Large intestine (tissue), 3 donors: ENCODE measurements at regions not wholly inside any gene's neighbourhood (a gene's known extent, or its start where the extent isn't known, plus 50 kb on each side); places are given as distances from the start of the nearest gene placed in this dataset.

Experiments
- DNase-seq, 2 donors: peaks; one replicate each; pipeline versions ENCODE4 v3.0.0 to v3.0.0-alpha.2; 2013
- H3K27ac ChIP-seq: one replicate; pipeline ENCODE4 v1.5.1; 2013; ENCODE audit warnings: low read length
- H3K27me3 ChIP-seq: 2 replicates; pipeline ENCODE4 v1.6.1; 2013; ENCODE audit warnings: low read length; ENCODE audit not compliant: control insufficient read depth, insufficient read depth
- H3K36me3 ChIP-seq: 2 replicates; pipeline ENCODE4 v1.6.1; 2013; ENCODE audit warnings: low read length; ENCODE audit not compliant: control insufficient read depth, insufficient read depth
- H3K4me1 ChIP-seq: one replicate; pipeline ENCODE4 v1.6.1; 2013; ENCODE audit warnings: low read length; ENCODE audit not compliant: control insufficient read depth, insufficient read depth
- H3K4me3 ChIP-seq: one replicate; pipeline ENCODE4 v1.5.1; 2013; ENCODE audit warnings: low read length
- H3K9me3 ChIP-seq: one replicate; pipeline ENCODE4 v1.6.1; 2013; ENCODE audit warnings: mild to moderate bottlenecking, low read depth, low read length, moderate library complexity; ENCODE audit not compliant: control insufficient read depth
- WGBS: methylation state at CpG from one replicate; pipeline ENCODE4 v1.1.5; 2013; ENCODE audit warnings: low lambda C conversion rate; ENCODE audit not compliant: insufficient coverage; 5-methylcytosine and 5-hydroxymethylcytosine counted together

DNA sequence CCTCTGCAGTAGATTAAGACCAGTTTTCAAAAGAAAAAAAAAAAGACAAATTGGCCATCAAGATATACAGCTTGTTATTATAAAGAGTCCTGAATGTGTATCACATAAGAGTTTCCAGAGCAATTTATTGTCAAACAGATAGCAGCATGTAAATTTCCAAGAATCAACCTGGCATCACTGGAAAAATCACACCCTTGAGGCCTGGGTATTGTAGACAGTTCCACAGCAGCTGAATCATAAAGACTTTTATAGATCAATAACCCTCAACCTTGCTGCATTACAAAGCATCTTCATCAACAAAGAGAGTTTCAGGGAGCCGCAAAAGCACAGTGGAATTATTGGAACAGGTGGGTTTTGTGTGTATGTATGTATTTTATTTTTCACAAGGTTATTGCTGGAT is 94.6 kb upstream of the LRIG3 start:
- Histone ChIP-seq H3K9me3 (no peaks in the 10 kb centered on the region), H3K36me3 (no peaks in the 10 kb centered on the region), H3K27ac (no peak overlapping the region), H3K4me1 (no peaks in the 10 kb centered on the region), H3K27me3 (no peaks in the 10 kb centered on the region), H3K4me3 (no peak overlapping the region)
- WGBS: 100% methylated on average over 1 of the region's 1 CpG
- DNase-seq: no peak

DNA sequence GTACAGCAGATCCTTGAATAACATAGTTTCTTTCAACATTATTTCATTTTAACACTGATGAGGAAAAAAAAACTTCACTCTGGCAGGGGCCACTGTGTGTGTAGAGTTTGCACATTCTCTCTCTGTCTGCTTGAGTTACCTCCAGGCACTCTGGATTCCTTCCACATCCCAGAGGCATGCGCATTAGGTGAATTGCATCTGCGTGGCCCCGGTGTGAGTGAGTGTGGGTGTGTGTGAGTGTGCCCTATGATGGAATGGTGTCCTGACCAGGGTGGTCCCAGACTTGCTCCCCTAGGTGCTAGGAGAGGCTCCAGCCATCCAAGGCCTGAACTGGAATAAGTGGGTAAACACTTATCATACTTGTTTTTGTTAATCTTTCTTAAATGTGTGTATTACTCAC is 90.6 kb upstream of the LRIG3 start:
- no peaks in the 10 kb centered on the region for H3K4me1 ChIP-seq
- no peaks in the 10 kb centered on the region for H3K9me3 ChIP-seq
- DNase-seq: no peak
- H3K27ac ChIP-seq: no peak overlapping the region
- H3K36me3 ChIP-seq: no peaks in the 10 kb centered on the region
- H3K27me3 ChIP-seq: no peaks in the 10 kb centered on the region
- WGBS: no CpG with 5 or more reads among the region's 3 CpGs
- H3K4me3 ChIP-seq: no peak overlapping the region

DNA sequence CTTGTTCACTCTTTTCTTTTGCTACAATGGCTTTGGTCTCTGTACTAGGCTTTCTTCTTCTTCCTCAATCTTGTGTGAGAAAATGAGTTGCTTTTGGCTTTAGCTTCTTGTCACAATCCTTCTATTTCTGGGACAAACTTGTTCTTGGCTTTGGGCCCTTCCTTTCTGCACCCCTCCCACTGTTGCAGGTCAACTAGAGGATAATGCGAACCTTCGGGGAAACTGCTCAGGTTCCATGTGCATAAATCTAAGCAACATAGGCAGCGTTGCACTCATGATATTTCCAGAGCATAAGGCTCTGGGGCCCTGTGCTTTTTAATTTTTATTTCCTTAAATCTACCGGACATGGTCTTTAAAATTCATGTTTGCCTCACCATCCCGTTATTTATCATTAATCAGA is 89.8 kb upstream of the LRIG3 start:
- Histone ChIP-seq H3K36me3 (no peaks in the 10 kb centered on the region), H3K27me3 (no peaks in the 10 kb centered on the region), H3K27ac (no peak overlapping the region), H3K4me3 (no peak overlapping the region), H3K9me3 (no peaks in the 10 kb centered on the region), H3K4me1 (no peaks in the 10 kb centered on the region)
- 95% methylated on average over 2 of the region's 5 CpGs for WGBS
- DNase-seq: no peak

DNA sequence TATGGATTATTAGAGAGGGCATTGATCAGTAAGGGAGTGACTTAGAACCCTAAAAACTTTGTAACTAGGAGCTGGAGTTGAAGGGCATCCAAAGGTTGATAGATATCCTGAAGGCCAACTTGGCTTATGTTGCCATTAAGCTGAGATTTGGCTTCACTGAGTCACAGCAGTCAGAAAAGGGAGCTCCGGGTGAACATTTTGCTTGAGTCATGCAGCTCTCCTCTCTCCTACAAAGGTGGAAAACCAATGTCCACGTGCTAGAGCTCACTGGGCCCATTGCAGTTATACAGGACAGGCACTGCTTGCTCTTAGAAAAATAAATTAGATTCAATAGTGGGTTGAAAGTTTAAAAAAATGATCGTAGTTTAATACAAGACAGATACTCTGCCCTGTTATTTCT is 87.3 kb upstream of the LRIG3 start:
- Histone ChIP-seq H3K9me3 (no peaks in the 10 kb centered on the region), H3K4me1 (no peaks in the 10 kb centered on the region), H3K27me3 (no peaks in the 10 kb centered on the region), H3K4me3 (no peak overlapping the region), H3K27ac (no peak overlapping the region), H3K36me3 (no peaks in the 10 kb centered on the region)
- no peak for DNase-seq
- WGBS: 43% methylated on average over 1 of the region's 3 CpGs

DNA sequence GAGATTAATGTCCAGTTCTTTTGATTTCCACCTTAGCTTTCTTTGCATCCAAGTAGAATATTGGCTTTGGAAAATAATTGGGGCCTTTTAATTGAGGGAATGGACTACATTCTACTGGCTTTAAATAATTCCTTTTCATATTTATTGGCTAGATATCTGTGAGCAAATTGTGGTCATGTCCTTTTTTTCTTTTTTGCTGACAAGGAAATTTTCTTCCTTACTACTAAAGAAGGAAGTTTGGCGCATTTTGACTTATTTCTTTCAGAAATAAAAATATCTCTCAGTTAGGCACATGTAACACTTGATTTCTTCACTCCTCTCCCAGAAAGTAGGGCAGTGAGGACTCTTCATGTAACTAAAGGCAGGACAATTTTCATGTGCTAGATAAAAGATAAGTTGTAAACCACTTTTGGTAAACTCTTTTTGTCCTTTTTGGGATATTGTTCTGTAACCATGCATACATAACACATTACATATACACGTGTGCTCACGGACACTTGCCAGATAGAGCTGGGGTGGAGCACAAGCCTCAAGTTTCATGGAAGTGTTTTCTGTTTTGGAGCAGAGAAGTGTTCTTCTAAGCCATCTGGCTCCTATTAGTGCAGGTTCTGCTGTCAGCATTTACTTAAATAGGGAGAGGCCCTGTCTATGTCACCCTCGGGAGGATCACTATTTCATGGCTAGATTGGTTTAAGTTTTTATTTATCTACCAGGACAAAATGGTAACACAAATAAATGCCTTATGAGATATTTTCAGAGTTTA is 85.1 kb upstream of the LRIG3 start:
- Histone ChIP-seq H3K36me3 (no peaks in the 10 kb centered on the region), H3K27ac (no peak overlapping the region), H3K4me1 (no peaks in the 10 kb centered on the region), H3K27me3 (no peaks in the 10 kb centered on the region), H3K4me3 (no peak overlapping the region), H3K9me3 (no peaks in the 10 kb centered on the region)
- DNase-seq: peak in 1 of 2 donors; percentile 11
- no CpG with 5 or more reads among the region's 4 CpGs for WGBS

DNA sequence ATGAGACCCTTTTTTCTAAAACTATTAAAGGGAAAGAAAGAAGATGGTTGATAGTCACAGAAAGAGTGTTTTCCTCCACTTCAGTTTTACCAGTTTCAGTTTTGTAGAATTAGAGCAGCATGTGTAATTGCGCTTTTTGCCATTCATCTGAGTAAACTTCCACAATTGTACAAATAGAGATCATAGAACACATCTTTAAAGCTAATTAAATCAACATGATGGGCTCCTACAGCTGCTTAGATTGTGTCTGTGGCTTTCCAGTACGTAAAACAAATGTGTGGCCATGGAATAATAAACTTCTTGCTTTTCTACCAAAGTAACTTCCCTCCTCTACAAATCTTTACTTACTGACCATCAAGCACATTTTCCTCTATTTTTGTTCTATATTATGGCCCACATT is 84.2 kb upstream of the LRIG3 start:
- no peaks in the 10 kb centered on the region for H3K27me3 ChIP-seq
- DNase-seq: no peak
- H3K36me3 ChIP-seq: no peaks in the 10 kb centered on the region
- H3K27ac ChIP-seq: no peak overlapping the region
- WGBS: 100% methylated on average over 1 of the region's 2 CpGs
- H3K4me1 ChIP-seq: no peaks in the 10 kb centered on the region
- H3K4me3 ChIP-seq: no peak overlapping the region
- H3K9me3 ChIP-seq: no peaks in the 10 kb centered on the region

DNA sequence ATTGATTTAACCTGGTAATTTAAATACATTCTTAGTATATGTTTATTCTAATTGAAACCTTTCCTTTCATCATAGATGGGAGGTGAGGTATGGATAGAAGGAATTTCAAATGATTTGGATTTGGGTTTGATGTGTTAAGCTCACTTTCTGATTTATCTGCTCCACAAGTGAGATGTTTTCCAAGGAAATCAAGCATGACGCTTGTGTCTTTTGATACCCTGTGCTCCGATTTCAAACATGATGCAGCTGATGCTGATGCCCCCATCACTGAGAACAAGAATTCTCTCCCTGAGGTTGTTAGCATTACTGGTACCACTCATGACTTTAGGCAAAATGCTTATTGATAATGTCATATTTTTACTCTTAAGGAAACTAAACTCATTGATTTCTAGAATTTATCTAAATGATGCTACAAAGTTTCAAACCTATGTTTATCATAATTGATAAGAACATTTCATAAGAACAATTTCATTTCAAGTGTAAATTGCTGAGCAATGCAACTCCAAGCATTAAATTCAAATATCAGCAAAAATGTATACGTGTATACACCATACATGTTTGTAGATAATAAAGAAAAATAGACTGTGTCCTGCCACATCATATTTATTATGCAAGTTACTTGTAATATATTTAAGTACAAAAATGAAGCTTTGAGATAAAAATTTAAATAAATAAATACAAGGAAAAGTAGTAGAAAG is 75.5 kb upstream of the LRIG3 start:
- Histone ChIP-seq H3K36me3 (no peaks in the 10 kb centered on the region), H3K4me1 (no peaks in the 10 kb centered on the region), H3K9me3 (no peaks in the 10 kb centered on the region), H3K27ac (no peak overlapping the region), H3K27me3 (no peaks in the 10 kb centered on the region), H3K4me3 (no peak overlapping the region)
- WGBS: no CpG with 5 or more reads among the region's 3 CpGs
- no peak for DNase-seq

DNA sequence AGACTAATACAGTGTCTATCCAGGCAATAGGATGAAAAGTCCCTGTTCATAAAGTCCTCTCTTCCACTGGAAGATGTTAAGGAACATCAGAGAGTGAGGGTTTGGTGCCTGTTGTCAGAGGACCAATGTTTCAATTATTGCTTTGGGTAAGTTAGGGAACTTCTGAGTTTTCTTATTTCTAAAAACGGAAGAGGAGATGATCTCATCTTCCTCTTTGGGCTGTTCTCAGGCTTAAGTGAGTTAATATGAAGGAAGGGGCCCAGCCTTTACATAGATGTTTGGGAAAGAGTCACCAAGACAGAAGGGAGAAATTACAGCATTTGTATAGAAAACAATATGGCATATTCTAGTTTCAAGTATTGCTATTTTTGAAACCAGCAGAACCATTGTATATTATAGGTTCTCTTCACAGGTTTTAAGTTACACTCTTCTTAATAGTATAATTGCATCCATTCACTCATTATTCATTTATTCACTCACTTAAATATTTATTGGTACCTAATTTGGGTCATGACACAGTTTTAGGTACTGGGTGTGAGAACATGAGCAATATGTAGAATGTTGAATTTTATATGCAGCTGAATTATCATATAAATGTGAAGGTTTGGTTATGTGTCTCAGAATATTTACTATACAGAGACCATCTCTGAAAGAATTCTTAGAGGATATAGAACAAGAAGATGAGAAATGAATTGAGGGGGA is 68.5 kb upstream of the LRIG3 start:
- 100% methylated on average over 1 of the region's 1 CpG for WGBS
- DNase-seq: no peak
- Histone ChIP-seq H3K9me3 (peaks cover 2% of the 10 kb centered on the region), H3K4me3 (no peak overlapping the region), H3K27ac (no peak overlapping the region), H3K4me1 (no peaks in the 10 kb centered on the region), H3K27me3 (no peaks in the 10 kb centered on the region), H3K36me3 (no peaks in the 10 kb centered on the region)

DNA sequence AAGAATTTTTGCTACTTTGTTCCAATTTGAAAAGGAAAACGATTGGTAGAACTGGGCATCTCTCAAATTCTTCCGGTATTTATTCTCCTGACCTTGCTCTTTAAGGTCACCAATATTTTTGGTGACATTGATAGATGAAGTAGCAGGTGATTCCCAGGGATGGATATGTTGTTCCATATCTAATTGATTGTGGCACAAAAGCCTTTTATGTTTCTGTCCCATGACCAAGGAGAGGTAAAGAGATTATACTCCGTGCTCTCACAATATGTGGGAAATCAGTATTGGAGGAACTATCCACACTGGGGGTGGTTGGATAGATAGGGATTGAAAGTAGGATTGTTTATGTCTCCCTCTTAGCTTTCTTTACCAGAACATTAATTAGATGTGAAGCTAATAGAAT is 61.7 kb upstream of the LRIG3 start:
- H3K27me3 ChIP-seq: no peaks in the 10 kb centered on the region
- H3K4me1 ChIP-seq: no peaks in the 10 kb centered on the region
- no peak overlapping the region for H3K27ac ChIP-seq
- H3K4me3 ChIP-seq: no peak overlapping the region
- 71% methylated on average over 1 of the region's 3 CpGs for WGBS
- no peaks in the 10 kb centered on the region for H3K36me3 ChIP-seq
- no peaks in the 10 kb centered on the region for H3K9me3 ChIP-seq
- DNase-seq: no peak

DNA sequence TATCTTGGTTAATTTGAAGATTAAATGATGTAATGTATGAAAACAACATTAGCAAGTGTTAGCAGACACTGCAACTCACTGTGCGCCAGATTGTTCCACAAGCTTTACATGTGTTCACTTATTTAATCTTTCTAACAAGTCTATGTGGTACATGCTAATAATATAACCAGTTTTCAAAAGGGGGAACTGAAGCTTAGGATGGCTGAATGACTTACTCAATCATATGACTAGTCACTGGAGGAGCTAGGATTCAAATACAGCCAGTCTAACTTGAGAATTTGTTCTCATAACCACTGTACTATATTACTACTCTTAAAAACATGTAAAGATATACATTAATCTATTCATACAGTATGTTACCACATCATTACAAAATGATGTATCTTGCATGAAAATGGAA is 60.5 kb upstream of the LRIG3 start:
- H3K36me3 ChIP-seq: no peaks in the 10 kb centered on the region
- no peak for DNase-seq
- H3K4me1 ChIP-seq: no peaks in the 10 kb centered on the region
- no peaks in the 10 kb centered on the region for H3K27me3 ChIP-seq
- no peaks in the 10 kb centered on the region for H3K9me3 ChIP-seq
- H3K4me3 ChIP-seq: no peak overlapping the region
- no CpG with 5 or more reads among the region's 1 CpG for WGBS
- H3K27ac ChIP-seq: no peak overlapping the region
